Stimulated activated naive B cell treated with anti-CD40 and anti-IgM and Interleukin-4, amounts not matched to agents 10 μg/mL and 1 μg/mL and 100 μg/mL, for 72 hours (primary cell): ENCODE measurements at regions not wholly inside any gene's neighbourhood (a gene's known extent, or its start where the extent isn't known, plus 50 kb on each side); places are given as distances from the start of the nearest gene placed in this dataset.
A peak's percentile ranks its signal among the peaks of the same experiment; 100 is the strongest.

ENCODE experiments used
- ATAC-seq, 2 donors: fragments of 150-1000 bp; cut with Tn5 transposase; replicated peaks; 2 replicates each; pipeline ENCODE4 v1.10.0; 2021; ENCODE audit warnings: moderate library complexity in 1 of 2
- DNase-seq: peaks from one replicate; pipeline ENCODE4 v3.0.0; 2021
- H3K27ac Mint-ChIP-seq: one replicate; pipeline ENCODE4 v1.8.0; 2022; ENCODE audit warnings: mild to moderate bottlenecking, mixed read lengths
- H3K27me3 Mint-ChIP-seq, 2 donors: one replicate each; pipeline ENCODE4 v1.8.0; 2022; ENCODE audit warnings: mixed read lengths in 2 of 2
- H3K36me3 Mint-ChIP-seq, 2 donors: one replicate each; pipeline ENCODE4 v1.8.0; 2022; ENCODE audit warnings: mixed read lengths in 2 of 2, mild to moderate bottlenecking in 1 of 2
- H3K4me1 Mint-ChIP-seq, 2 donors: one replicate each; pipeline ENCODE4 v1.8.0; 2022; ENCODE audit warnings: mixed read lengths in 2 of 2, mild to moderate bottlenecking in 1 of 2
- H3K4me3 Mint-ChIP-seq, 2 donors: one replicate each; pipeline ENCODE4 v1.8.0; 2022; ENCODE audit warnings: mild to moderate bottlenecking in 2 of 2, mixed read lengths in 2 of 2, moderate library complexity in 1 of 2
- H3K9me3 Mint-ChIP-seq, 2 donors: one replicate each; pipeline ENCODE4 v1.8.0; 2022; ENCODE audit warnings: mixed read lengths in 2 of 2, mild to moderate bottlenecking in 1 of 2

DNA sequence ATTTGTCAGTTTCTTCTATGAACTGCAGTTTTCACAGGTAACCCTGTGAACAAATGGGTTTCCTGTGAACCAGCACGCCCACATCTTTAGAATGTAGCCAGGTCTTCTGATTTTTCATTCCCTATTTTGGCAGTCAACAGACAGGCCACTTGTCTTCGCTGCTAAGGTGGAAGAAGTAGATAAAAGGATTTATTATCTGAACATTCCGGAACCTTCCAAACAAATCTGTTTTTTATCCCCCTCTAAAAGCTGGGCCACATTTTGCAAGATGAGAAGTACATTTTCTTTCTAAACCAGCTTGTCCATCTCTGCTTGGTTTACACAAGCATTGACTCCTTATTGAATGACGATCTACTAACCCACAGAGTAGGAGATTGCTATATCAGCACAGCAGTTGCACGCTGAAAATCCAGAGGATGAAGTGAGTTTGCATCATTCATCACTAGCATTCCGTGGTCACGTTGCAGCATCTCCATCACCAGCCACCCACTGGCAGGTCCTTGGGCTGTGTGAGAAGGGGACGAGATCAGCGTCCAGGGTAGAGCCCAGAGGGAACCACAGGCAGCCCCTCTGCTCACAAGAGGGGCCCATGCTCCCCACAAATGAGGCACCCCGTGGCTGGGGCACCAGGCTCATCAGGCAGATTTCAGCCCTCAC lies 83.5 kb downstream of the TOMM20 start:
- Mint-ChIP-seq H3K4me3 (no peak overlapping the region), H3K9me3 (no peaks in the 10 kb centered on the region), H3K36me3 (no peaks in the 10 kb centered on the region), H3K27me3 (no peaks in the 10 kb centered on the region), H3K4me1 (peaks cover 45 to 74% of the 10 kb centered on the region in 2 donors), H3K27ac (peak overlapping the region; percentile 88)
- DNase-seq, result no peak
- ATAC-seq, result no peak

DNA sequence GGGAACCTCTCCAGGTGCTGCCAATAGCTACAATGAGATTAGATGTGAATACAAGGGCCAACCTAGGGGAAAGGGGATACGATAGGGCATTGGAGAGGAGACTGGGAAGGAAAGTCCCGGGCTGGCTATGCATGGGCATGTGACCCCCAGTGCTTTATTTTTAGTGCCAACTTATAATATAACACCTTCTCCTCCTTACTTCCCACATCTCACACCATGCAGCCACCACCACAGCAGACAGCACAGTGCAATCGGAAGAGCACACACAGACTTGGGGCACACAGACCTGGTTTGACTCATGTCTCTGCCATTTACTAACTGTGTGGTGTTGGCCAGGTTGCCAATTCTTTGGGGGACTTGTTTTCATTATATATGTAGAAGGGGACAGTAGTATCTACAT lies 85.4 kb downstream of the TOMM20 start:
- Mint-ChIP-seq H3K36me3 (peaks cover 4 to 5% of the 10 kb centered on the region in 2 donors), H3K9me3 (peaks cover 4 to 9% of the 10 kb centered on the region in 2 donors), H3K27me3 (no peaks in the 10 kb centered on the region), H3K27ac (peak overlapping the region; percentile 62), H3K4me1 (peaks cover 35 to 56% of the 10 kb centered on the region in 2 donors), H3K4me3 (no peak overlapping the region)
- no peak for ATAC-seq
- no peak for DNase-seq

DNA sequence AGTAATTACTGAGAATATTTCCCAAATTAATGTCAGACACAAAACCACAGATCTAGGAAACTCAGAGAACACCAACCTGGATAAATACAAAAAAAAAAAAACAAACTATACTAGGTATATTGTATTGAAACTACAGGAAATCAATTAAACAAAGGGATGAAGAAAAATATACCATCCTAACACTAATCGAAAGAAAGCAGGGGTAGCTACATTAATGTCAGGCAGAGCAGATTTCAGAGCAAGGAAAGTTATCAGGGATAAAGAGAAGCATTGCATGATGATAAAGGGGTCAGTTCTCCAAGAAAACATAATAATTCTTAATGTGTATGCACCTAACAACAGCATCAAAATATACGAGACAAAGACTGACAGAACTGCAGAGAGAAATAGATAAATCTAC lies 89.9 kb downstream of the TOMM20 start:
- peaks cover 8 to 10% of the 10 kb centered on the region in 2 donors for H3K36me3 Mint-ChIP-seq
- no peak overlapping the region for H3K4me3 Mint-ChIP-seq
- H3K27me3 Mint-ChIP-seq, result no peaks in the 10 kb centered on the region
- H3K4me1 Mint-ChIP-seq, result peaks cover 16 to 30% of the 10 kb centered on the region in 2 donors
- DNase-seq (no peak), ATAC-seq (no peak)
- peaks cover 9 to 11% of the 10 kb centered on the region in 2 donors for H3K9me3 Mint-ChIP-seq
- H3K27ac Mint-ChIP-seq, result no peak overlapping the region

DNA sequence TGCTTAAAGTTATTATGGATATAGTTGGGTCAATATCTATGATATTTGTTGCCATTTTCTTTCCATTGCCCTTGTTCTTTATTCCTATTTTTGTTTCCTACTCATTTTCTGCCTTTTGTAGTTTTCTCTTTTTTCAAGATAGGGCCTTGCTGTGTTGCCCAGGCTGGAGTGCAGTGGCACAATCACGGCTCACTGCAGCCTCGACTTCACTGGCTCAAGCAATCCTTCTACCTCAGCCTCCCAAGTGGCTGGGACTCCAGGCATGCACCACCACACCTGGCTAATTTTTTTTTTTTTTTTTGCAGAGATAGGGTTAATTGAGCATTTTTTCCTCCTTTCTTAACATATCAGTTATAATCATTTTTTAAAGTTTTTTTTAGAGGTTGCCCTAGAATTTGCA lies 92.7 kb downstream of the TOMM20 start:
- H3K36me3 Mint-ChIP-seq, result peaks cover 8 to 10% of the 10 kb centered on the region in 2 donors
- H3K9me3 Mint-ChIP-seq, result peaks cover 9 to 11% of the 10 kb centered on the region in 2 donors
- no peak overlapping the region for H3K4me3 Mint-ChIP-seq
- no peak overlapping the region for H3K27ac Mint-ChIP-seq
- DNase-seq, result no peak
- peaks cover 9 to 13% of the 10 kb centered on the region in 2 donors for H3K4me1 Mint-ChIP-seq
- H3K27me3 Mint-ChIP-seq, result no peaks in the 10 kb centered on the region
- ATAC-seq, result no peak

DNA sequence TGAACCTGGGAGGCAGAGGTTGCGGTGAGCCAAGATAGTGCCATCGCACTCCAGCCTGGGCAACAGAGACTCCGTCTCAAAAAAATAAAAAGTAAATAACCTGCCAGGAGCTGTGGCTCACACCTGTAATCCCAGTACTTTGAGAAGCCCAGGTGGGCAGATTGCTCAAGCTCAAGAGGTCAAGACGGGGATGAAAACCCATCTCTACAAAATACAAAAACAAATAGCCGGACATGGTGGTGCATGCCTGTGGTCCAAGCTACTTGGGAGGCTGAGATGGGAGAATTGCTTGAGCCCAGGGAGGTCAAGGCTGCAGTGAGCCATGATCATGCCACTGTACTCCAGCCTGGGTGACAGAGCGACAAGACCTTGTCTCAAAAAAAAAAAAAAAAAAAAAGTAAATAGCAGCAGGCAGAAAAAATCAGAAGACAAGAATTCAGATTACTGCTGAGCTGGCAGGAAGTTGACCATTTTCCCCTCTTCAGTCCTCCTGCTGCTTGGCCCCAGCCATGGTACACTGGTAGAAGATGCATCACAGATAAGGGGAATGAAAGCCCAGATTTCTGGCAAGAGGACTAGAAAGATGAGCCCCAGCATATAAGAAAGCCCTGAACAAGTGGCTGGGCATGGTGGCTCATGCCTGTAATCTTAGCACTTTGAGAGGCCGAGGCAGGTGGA lies 97.6 kb downstream of the TOMM20 start:
- Mint-ChIP-seq H3K27me3 (no peaks in the 10 kb centered on the region), H3K4me1 (peaks cover 17 to 21% of the 10 kb centered on the region in 2 donors), H3K27ac (peak overlapping the region; percentile 37), H3K9me3 (peaks cover 6 to 10% of the 10 kb centered on the region in 2 donors), H3K4me3 (no peak overlapping the region), H3K36me3 (peaks cover 0 to 8% of the 10 kb centered on the region in 2 donors)
- DNase-seq (no peak), ATAC-seq (no peak)

DNA sequence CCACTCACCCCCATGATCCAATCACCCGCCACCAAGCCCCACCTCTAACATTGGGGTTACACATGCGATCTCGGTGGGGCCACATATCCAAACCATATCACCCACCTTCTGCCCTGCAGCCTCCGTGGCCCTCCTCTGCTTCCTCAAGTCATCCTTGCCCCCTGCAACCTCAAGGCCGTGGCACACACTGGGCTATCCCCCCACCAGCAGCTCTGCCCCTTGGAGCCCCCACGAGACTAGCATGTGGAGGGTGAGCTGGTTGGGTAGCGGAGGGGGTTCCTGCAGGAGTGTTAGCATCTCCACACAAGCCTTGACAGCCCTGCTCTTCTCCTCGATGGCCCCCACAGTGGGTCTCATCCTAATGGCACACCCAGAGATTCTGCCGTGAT lies 100.8 kb downstream of the TOMM20 start:
- H3K27ac Mint-ChIP-seq, result no peak overlapping the region
- DNase-seq (no peak), ATAC-seq (no peak)
- peaks cover 0 to 8% of the 10 kb centered on the region in 2 donors for H3K36me3 Mint-ChIP-seq
- no peaks in the 10 kb centered on the region for H3K27me3 Mint-ChIP-seq
- H3K9me3 Mint-ChIP-seq, result peaks cover 6 to 11% of the 10 kb centered on the region in 2 donors
- H3K4me1 Mint-ChIP-seq, result peaks cover 33 to 38% of the 10 kb centered on the region in 2 donors
- H3K4me3 Mint-ChIP-seq, result no peak overlapping the region

DNA sequence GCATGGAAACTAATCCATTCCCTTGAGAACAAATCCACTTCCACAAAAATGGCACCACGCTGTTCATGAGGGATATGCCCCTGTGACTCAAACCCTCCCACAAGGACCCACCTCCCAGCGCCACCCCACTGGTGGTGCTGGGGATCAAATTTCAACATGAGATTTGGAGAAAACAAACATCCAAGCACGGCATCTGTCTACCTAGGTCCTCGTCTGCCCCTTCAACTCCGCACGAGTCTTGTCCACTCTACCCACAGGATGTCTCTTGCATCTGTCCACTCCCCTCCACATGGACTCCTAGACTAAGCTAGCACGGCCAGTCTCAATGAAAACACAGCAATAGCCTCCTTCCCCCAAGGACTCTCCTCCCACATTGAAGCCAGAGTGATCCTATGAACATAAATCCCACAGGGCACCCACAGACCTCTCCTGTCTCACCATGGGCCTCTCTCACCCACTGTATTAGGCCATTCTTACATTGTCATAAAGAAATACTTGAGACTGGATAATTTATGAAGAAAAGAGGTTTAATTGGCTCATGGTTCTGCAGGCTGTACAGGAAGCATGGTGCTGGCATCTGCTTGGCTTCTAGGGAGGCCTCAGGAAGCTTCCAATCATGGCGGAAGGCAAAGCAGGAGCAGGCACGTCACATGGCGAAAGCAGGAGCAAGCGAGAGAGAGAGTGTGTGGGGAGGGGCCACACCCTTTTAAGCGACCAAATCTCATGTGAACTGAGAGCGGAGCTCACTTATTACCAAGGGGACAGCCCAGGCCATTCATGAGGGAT lies 101.4 kb downstream of the TOMM20 start:
- H3K9me3 Mint-ChIP-seq, result peaks cover 6 to 11% of the 10 kb centered on the region in 2 donors
- H3K27me3 Mint-ChIP-seq, result no peaks in the 10 kb centered on the region
- no peak overlapping the region for H3K4me3 Mint-ChIP-seq
- peaks cover 0 to 8% of the 10 kb centered on the region in 2 donors for H3K36me3 Mint-ChIP-seq
- DNase-seq (no peak), ATAC-seq (no peak)
- H3K4me1 Mint-ChIP-seq, result peaks cover 38 to 43% of the 10 kb centered on the region in 2 donors
- no peak overlapping the region for H3K27ac Mint-ChIP-seq

DNA sequence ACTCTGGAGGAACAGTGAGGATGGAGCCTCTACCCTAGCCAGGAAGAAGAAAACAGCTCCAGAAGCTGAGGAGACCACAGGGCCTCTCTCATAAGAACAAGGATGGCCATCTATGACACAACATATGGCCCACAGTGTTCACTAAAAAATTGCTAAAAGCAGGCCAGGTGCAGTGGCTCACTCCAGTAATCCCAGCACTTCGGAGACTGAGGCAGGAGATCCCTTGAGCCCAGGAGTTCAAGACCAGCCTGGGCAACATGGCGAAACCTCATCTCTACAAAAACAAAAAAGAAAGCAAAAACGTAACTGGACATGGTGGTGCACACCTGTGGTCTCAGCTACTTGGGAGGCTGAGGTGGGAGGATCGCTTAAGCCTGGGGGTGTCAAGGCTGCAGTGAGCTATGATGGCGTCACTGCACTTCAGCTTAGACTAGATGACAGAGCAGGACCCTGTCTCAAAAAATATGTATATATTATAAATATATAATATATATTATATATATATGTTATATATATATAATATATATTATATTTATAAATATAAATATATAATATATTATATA lies 103.1 kb downstream of the TOMM20 start:
- H3K9me3 Mint-ChIP-seq, result peaks cover 6 to 11% of the 10 kb centered on the region in 2 donors
- H3K27ac Mint-ChIP-seq, result peak overlapping the region; percentile 31
- H3K27me3 Mint-ChIP-seq, result no peaks in the 10 kb centered on the region
- H3K36me3 Mint-ChIP-seq, result peaks cover 0 to 8% of the 10 kb centered on the region in 2 donors
- no peak overlapping the region for H3K4me3 Mint-ChIP-seq
- H3K4me1 Mint-ChIP-seq, result peaks cover 44 to 49% of the 10 kb centered on the region in 2 donors
- DNase-seq (no peak), ATAC-seq (no peak)

DNA sequence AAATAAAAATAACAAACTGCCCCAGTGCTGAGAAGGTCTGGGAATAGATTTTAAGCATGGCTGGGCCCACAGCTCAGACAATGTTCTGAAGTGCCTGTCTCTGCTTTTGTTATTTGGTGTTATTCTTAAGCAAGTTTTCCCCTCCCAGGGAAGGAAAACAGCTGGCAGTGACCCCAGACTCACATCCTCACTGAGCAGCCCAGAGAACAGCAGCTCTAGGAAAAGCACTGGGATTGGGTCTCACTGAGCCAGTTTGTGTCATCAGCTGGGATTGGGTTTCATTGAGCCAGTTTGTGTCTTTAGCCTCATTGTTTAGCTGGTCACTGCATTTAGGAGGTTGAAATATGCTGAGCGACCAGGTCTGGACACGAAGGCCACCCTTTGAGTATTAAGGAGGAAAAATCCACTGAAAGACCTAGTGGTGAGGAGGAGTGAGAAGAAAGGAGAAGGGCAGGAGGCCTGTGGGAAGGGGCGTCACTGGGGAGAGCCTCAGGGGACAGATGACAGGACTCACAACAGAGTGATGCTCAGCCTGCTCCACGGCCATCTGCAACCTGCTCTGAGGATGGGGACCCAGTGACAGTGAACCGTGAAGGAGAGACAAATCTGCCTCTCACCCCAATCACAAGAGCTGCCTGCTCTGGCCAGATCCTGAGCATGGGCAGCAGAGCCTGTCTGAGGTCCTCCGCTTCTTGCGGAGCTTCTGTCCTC lies 103.8 kb downstream of the TOMM20 start:
- no peaks in the 10 kb centered on the region for H3K27me3 Mint-ChIP-seq
- H3K4me3 Mint-ChIP-seq, result no peak overlapping the region
- peak; percentile 33 to 38 for ATAC-seq
- H3K4me1 Mint-ChIP-seq, result peaks cover 45 to 51% of the 10 kb centered on the region in 2 donors
- peak overlapping the region; percentile 28 for H3K27ac Mint-ChIP-seq
- peaks cover 6 to 11% of the 10 kb centered on the region in 2 donors for H3K9me3 Mint-ChIP-seq
- peaks cover 0 to 8% of the 10 kb centered on the region in 2 donors for H3K36me3 Mint-ChIP-seq
- DNase-seq, result no peak

DNA sequence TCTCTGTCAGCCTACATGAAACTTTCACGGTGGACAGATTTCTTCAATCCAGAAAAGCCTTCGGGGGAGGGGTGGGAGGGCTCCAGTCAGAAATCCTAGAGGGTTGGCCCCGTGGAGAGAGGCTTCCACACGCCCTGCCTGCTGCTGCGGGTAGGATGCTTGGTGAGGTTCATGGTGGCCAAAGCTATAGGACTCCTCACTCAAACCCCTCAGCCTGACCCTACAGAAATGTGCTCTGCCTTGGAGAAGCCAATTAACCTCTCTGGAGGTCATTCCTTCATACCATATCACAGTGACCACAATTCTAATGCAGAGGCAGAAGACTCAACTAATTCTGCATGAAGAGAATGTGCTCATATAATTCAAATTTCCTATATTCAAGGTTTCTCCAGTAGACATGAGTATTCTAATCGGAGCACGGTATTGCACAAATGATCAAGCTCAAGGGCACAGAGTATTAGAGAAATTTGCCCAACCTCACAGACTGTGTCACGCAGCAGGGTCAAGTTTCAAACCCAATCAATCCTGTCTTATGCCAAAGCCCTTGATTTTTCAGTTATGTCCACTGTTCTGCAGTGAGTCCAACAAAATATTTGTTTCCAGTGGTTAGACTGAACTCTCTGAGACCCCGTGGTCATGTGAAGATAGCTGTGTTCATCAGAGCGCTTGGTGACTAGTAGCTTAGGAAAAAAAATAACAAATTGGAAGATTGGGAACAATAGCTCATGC lies 104.8 kb downstream of the TOMM20 start:
- Mint-ChIP-seq H3K27me3 (no peaks in the 10 kb centered on the region), H3K27ac (peak overlapping the region; percentile 80), H3K4me1 (peaks cover 53 to 61% of the 10 kb centered on the region in 2 donors), H3K9me3 (peaks cover 10 to 13% of the 10 kb centered on the region in 2 donors), H3K4me3 (peak overlapping the region in 1 of 2 donors; percentile 46), H3K36me3 (peaks cover 0 to 11% of the 10 kb centered on the region in 2 donors)
- no peak for DNase-seq
- peak in 1 of 2 donors; percentile 23 for ATAC-seq

DNA sequence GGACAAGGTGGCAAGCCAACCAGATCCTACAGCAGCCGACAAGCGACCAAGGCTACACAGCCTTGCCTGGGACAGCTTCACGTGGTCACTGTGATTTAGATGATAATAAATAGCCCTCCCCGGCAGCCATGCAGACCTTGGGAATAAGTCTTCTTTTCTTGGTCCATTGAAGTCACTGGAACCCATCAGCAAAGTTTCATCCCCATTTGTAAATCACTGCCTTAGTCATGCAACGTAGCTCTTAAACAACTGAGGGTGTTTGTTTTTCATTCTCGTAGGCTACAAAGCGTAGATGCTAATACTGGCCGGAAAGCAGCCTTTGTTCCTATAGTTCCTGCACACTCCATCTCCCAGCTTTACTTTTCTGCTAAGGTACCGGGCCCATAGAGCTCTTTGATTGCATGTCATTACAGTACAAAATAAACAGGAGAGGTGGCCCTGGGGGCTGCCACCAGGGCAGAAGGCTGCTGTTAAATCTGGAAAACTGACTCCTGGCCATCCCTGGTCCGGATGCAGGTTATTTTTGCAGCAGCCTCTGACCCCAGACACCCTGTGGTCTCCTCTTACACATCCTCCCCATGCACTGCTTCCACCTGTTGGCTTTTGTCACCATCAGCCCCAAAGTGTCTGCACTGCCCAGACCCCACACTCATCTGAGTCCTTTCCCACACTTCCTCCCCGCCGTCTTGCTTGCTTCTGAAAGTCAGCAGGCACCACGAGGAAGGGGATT lies 105.5 kb downstream of the TOMM20 start:
- Mint-ChIP-seq H3K27me3 (no peaks in the 10 kb centered on the region), H3K9me3 (peaks cover 14% of the 10 kb centered on the region in 2 donors), H3K36me3 (peaks cover 0 to 11% of the 10 kb centered on the region in 2 donors), H3K4me3 (peak overlapping the region in 1 of 2 donors; percentile 46), H3K4me1 (peaks cover 61 to 68% of the 10 kb centered on the region in 2 donors), H3K27ac (peak overlapping the region; percentile 80)
- DNase-seq (peak; percentile 40), ATAC-seq (peak; percentile 77 to 78)

DNA sequence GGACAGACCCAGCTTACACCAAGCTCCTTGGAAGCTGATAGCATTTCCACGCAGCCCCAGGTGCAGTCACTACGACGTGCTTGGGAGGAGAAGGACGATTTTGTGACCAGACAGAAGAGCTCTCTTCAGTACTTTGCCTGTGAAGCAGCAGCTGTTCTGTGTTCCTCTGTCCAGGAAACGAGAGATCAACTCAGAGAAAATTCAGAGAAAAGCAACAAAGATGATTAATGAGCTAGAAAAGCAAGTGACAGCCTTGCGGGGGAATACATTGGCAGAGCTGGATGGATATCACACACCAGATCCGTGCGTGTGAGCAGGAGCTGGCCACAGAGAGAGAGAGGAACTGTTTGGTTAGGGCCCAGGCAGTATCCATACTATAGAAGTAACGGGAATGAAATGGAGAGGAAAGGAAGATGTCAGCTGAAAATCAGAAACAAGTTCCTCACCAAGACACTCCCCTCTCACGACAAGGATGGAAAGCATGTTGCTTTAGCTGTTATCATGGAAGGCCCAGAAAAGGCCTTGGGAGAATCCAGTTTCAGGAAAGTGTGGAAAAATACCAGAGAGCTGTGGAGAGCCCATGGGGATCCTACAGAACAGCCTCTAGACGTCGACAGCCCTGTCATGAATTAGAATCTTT lies 106.2 kb downstream of the TOMM20 start:
- Mint-ChIP-seq H3K27me3 (no peaks in the 10 kb centered on the region), H3K4me3 (peak overlapping the region in 1 of 2 donors; percentile 31), H3K27ac (peak overlapping the region; percentile 11), H3K36me3 (peaks cover 0 to 7% of the 10 kb centered on the region in 2 donors), H3K9me3 (peaks cover 10 to 13% of the 10 kb centered on the region in 2 donors), H3K4me1 (peaks cover 64 to 75% of the 10 kb centered on the region in 2 donors)
- no peak for DNase-seq
- peak; percentile 8 to 28 for ATAC-seq
